Keratinocyte (primary cell): ENCODE measurements at regions not wholly inside any gene's neighbourhood (a gene's known extent, or its start where the extent isn't known, plus 50 kb on each side); places are given as distances from the start of the nearest gene placed in this dataset.

ENCODE experiments used
- DNase-seq: peaks from one replicate; pipeline ENCODE4 v3.0.0-alpha.2; 2011; ENCODE audit warnings: low read depth, missing footprints, low spot score
- FAIRE-seq: peaks from 2 replicates; lab custom pipeline; 2011; peaks lifted over from hg19 to GRCh38; lab: Jason Lieb, UNC
- H2AFZ ChIP-seq: 2 replicates; pipeline ENCODE4 v1.6.0; 2012; ENCODE audit warnings: low read length, control low read depth, inconsistent platforms; ENCODE audit not compliant: control insufficient read depth
- H3K27ac ChIP-seq: 2 replicates; pipeline ENCODE4 v1.5.1; 2011; ENCODE audit warnings: low read length; ENCODE audit not compliant: control insufficient read depth, insufficient read depth
- H3K27me3 ChIP-seq: 3 replicates; pipeline ENCODE4 v1.6.0; 2011; ENCODE audit warnings: low read length; ENCODE audit not compliant: control insufficient read depth, insufficient read depth; ENCODE audit errors: extremely low read depth
- H3K36me3 ChIP-seq, 2 experiments: 2 replicates in 1 of 2; 3 replicates in 1 of 2; pipeline ENCODE4 v1.5.1; 2011; ENCODE audit warnings: low read length in 2 of 2, mild to moderate bottlenecking in 1 of 2; ENCODE audit not compliant: control insufficient read depth in 2 of 2, insufficient read depth in 2 of 2; ENCODE audit errors: extremely low read depth in 1 of 2
- H3K4me1 ChIP-seq: 3 replicates; pipeline ENCODE4 v1.5.1; 2011; ENCODE audit warnings: low read length; ENCODE audit not compliant: control insufficient read depth, insufficient read depth; ENCODE audit errors: extremely low read depth
- H3K4me2 ChIP-seq: 3 replicates; pipeline ENCODE4 v1.6.0; 2011; ENCODE audit warnings: low read depth, low read length; ENCODE audit not compliant: control insufficient read depth, insufficient read depth; ENCODE audit errors: extremely low read depth
- H3K4me3 ChIP-seq, 3 experiments: fragments of 200-600 bp in 1 of 3; sonication (generic) in 1 of 3; 2 replicates in 2 of 3; 3 replicates in 1 of 3; pipeline ENCODE4 v1.5.1; 2011 to 2016; ENCODE audit warnings: low read length in 3 of 3, mild to moderate bottlenecking in 3 of 3, control low read depth in 2 of 3, inconsistent platforms in 1 of 3, low read depth in 1 of 3, mixed read lengths in 1 of 3, mixed run types in 1 of 3, moderate library complexity in 1 of 3; ENCODE audit not compliant: control insufficient read depth in 2 of 3, insufficient read depth in 2 of 3; ENCODE audit errors: extremely low read depth in 1 of 3
- H3K79me2 ChIP-seq: 2 replicates; pipeline ENCODE4 v1.6.0; 2012; ENCODE audit warnings: low read length; ENCODE audit not compliant: control insufficient read depth, insufficient read depth
- H3K9ac ChIP-seq: 3 replicates; pipeline ENCODE4 v1.6.0; 2011; ENCODE audit warnings: low read length; ENCODE audit not compliant: control insufficient read depth, insufficient read depth; ENCODE audit errors: extremely low read depth
- H3K9me1 ChIP-seq: 3 replicates; pipeline ENCODE4 v1.6.0; 2011; ENCODE audit warnings: low read length; ENCODE audit not compliant: control insufficient read depth, insufficient read depth; ENCODE audit errors: extremely low read depth
- H3K9me3 ChIP-seq: 2 replicates; pipeline ENCODE4 v1.5.1; 2012; ENCODE audit warnings: low read depth, low read length; ENCODE audit not compliant: control insufficient read depth
- H4K20me1 ChIP-seq: 3 replicates; pipeline ENCODE4 v1.6.0; 2011; ENCODE audit warnings: low read length; ENCODE audit not compliant: control insufficient read depth, insufficient read depth; ENCODE audit errors: extremely low read depth
- CTCF ChIP-seq, 3 experiments: IDR thresholded peaks in 1 of 3; conservative IDR thresholded peaks in 1 of 3; optimal IDR thresholded peaks in 1 of 3; 2 replicates in 2 of 3; 3 replicates in 1 of 3; pipeline versions ENCODE3 to v1.5.1; 2011; ENCODE audit warnings: low read length in 3 of 3, mild to moderate bottlenecking in 3 of 3, moderate library complexity in 2 of 3, control low read depth in 1 of 3, inconsistent platforms in 1 of 3; ENCODE audit not compliant: insufficient read depth in 2 of 3; ENCODE audit errors: extremely low read depth in 1 of 3
- EZH2 ChIP-seq: IDR thresholded peaks from one replicate; pipeline ENCODE4 v1.6.1; 2012; ENCODE audit warnings: inconsistent platforms, mild to moderate bottlenecking, low read length, moderate library complexity
- dilution Hi-C: fragments of 300-500 bp; cut with MboI; formaldehyde crosslinking; loops from one replicate; pipeline ENCODE4 v1.7.0; 2020; ENCODE audit warnings: low sequenced_read_pairs; ENCODE audit not compliant: extremely low pct_ligation_motif_present

- no peak overlapping the region for H3K4me2 ChIP-seq
- FAIRE-seq = no peak
- H2AFZ ChIP-seq = no peak overlapping the region
- H4K20me1 ChIP-seq = no peaks in the 10 kb centered on the region
- H3K79me2 ChIP-seq = no peaks in the 10 kb centered on the region
- DNase-seq = no peak
- TF ChIP-seq CTCF (optimal IDR thresholded peaks at IDR 0.05 in 1 of 3, IDR thresholded peaks at IDR 0.05 in 1 of 3, conservative IDR thresholded peaks at IDR 0.05 in 1 of 3; ENCODE audit: extremely low read depth in 1 of 3, insufficient read depth in 2 of 3, low read length in 3 of 3) = no peak
- TF ChIP-seq EZH2 = no peak
- no peaks in the 10 kb centered on the region for H3K9me1 ChIP-seq
- no peaks in the 10 kb centered on the region for H3K9me3 ChIP-seq
- H3K36me3 ChIP-seq = no peaks in the 10 kb centered on the region
- no peak overlapping the region for H3K9ac ChIP-seq
- H3K4me3 ChIP-seq = no peak overlapping the region
- no peak overlapping the region for H3K27ac ChIP-seq
- H3K27me3 ChIP-seq = no peaks in the 10 kb centered on the region
- dilution Hi-C loops = no loop called here
- no peaks in the 10 kb centered on the region for H3K4me1 ChIP-seq
Measured at GRCh38 chr14:25756876-25757275, 706.9 kb upstream of the STXBP6 start.

- H3K27ac ChIP-seq = no peak overlapping the region
- no peak overlapping the region for H3K4me3 ChIP-seq
- no peak overlapping the region for H2AFZ ChIP-seq
- H3K79me2 ChIP-seq = no peaks in the 10 kb centered on the region
- no peaks in the 10 kb centered on the region for H3K9me1 ChIP-seq
- H3K27me3 ChIP-seq = no peaks in the 10 kb centered on the region
- H3K36me3 ChIP-seq = no peaks in the 10 kb centered on the region
- no peak for FAIRE-seq
- H3K4me2 ChIP-seq = no peak overlapping the region
- H3K4me1 ChIP-seq = no peaks in the 10 kb centered on the region
- H3K9ac ChIP-seq = no peak overlapping the region
- H4K20me1 ChIP-seq = no peaks in the 10 kb centered on the region
- no peak for DNase-seq
- no peaks in the 10 kb centered on the region for H3K9me3 ChIP-seq
- dilution Hi-C loops = no loop called here
- TF ChIP-seq EZH2 (no peak), CTCF (optimal IDR thresholded peaks at IDR 0.05 in 1 of 3, IDR thresholded peaks at IDR 0.05 in 1 of 3, conservative IDR thresholded peaks at IDR 0.05 in 1 of 3; ENCODE audit: extremely low read depth in 1 of 3, insufficient read depth in 2 of 3, low read length in 3 of 3) (no peak)
Measured at GRCh38 chr14:25753130-25753529, 703.2 kb upstream of the STXBP6 start.
